Hepatocyte (in vitro differentiated cells): ENCODE measurements at regions not wholly inside any gene's neighbourhood (a gene's known extent, or its start where the extent isn't known, plus 50 kb on each side); places are given as distances from the start of the nearest gene placed in this dataset.

Experiments
- EZH2 ChIP-seq: fragments of 200-600 bp; sonication (generic); IDR thresholded peaks from 2 replicates; pipeline ENCODE4 v1.6.1; 2016; ENCODE audit warnings: antibody characterized with exemption, mild to moderate bottlenecking, borderline replicate concordance
- EZH2phosphoT487 ChIP-seq: fragments of 200-600 bp; sonication (generic); IDR thresholded peaks from one replicate; pipeline ENCODE4 v1.6.1; 2018; ENCODE audit warnings: antibody characterized with exemption, mild to moderate bottlenecking, low read depth, moderate library complexity; ENCODE audit not compliant: unreplicated experiment, severe bottlenecking
- TF ChIP-seq, protein P1 (sequence below): fragments of 200-600 bp; sonication (generic); IDR thresholded peaks from 2 replicates; pipeline ENCODE4 v1.5.1; 2016; ENCODE audit warnings: antibody characterized with exemption, mild to moderate bottlenecking; ENCODE audit not compliant: poor library complexity

DNA sequence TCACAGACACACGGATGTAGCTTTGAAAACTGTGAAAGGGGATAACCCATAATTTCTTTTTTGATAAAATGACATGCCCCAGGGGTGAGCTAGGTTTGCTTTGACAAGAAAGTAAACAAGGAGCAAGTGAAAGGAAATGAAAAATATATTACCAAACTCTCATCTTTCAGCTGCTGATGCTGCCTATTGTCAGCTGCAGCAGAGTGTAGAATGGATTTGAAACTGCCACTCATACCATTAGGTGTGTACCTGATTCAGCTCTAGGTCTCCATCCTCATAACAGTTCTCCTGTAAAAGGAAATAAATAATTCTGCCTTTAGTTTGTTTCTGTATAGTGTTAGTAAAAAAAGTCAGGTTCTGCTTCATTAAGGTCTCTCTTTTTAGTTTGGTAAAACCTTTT lies 415.1 kb upstream of the MARCKS start:
- no peak for TF ChIP-seq EZH2phosphoT487
- no peak for TF ChIP-seq EZH2
- TF ChIP-seq, protein P1, sequence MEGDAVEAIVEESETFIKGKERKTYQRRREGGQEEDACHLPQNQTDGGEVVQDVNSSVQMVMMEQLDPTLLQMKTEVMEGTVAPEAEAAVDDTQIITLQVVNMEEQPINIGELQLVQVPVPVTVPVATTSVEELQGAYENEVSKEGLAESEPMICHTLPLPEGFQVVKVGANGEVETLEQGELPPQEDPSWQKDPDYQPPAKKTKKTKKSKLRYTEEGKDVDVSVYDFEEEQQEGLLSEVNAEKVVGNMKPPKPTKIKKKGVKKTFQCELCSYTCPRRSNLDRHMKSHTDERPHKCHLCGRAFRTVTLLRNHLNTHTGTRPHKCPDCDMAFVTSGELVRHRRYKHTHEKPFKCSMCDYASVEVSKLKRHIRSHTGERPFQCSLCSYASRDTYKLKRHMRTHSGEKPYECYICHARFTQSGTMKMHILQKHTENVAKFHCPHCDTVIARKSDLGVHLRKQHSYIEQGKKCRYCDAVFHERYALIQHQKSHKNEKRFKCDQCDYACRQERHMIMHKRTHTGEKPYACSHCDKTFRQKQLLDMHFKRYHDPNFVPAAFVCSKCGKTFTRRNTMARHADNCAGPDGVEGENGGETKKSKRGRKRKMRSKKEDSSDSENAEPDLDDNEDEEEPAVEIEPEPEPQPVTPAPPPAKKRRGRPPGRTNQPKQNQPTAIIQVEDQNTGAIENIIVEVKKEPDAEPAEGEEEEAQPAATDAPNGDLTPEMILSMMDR: no peak
